GM12878 (cell line): ENCODE measurements at regions not wholly inside any gene's neighbourhood (a gene's known extent, or its start where the extent isn't known, plus 50 kb on each side); places are given as distances from the start of the nearest gene placed in this dataset.

ENCODE experiments used
- CREB1 ChIP-seq: IDR thresholded peaks from 2 replicates; pipeline ENCODE4 v1.6.1; 2012; ENCODE audit warnings: low read depth, mild to moderate bottlenecking, inconsistent platforms
- CTCF ChIP-seq, 3 experiments: IDR thresholded peaks in 2 of 3; conservative IDR thresholded peaks in 1 of 3; 2 replicates each; pipeline ENCODE4 v1.5.1; 2011; ENCODE audit warnings: low read depth in 3 of 3, low read length in 3 of 3, mild to moderate bottlenecking in 3 of 3, control low read depth in 2 of 3, moderate library complexity in 2 of 3, inconsistent platforms in 1 of 3, mixed read lengths in 1 of 3; ENCODE audit not compliant: control insufficient read depth in 2 of 3, insufficient read depth in 1 of 3; ENCODE audit errors: extremely low read depth in 1 of 3
- FOXM1 ChIP-seq: IDR thresholded peaks from 2 replicates; pipeline ENCODE4 v1.6.1; 2012; ENCODE audit warnings: low read depth, mild to moderate bottlenecking, inconsistent platforms, low read length, moderate library complexity
- MTA2 ChIP-seq: fragments of 450-650 bp; IDR thresholded peaks from 2 replicates; pipeline ENCODE4 v1.6.1; 2016; ENCODE audit warnings: low read depth, mild to moderate bottlenecking, moderate library complexity
- MTA3 ChIP-seq: IDR thresholded peaks from 2 replicates; pipeline ENCODE4 v1.6.1; 2012; ENCODE audit warnings: low read length, inconsistent platforms, borderline replicate concordance
- NFYA ChIP-seq: IDR thresholded peaks from 2 replicates; pipeline ENCODE4 v1.6.1; 2011; ENCODE audit warnings: low read depth, mild to moderate bottlenecking, low read length, improper control_type of control experiment, borderline replicate concordance
- POLR2A ChIP-seq: IDR thresholded peaks from 2 replicates; pipeline ENCODE4 v1.6.1; 2011; ENCODE audit warnings: low read depth, mild to moderate bottlenecking, low read length
- RFX5 ChIP-seq: IDR thresholded peaks from 2 replicates; pipeline ENCODE4 v1.6.1; 2011; ENCODE audit warnings: low read depth, low read length, improper control_type of control experiment
- STAT3 ChIP-seq: IDR thresholded peaks from 2 replicates; pipeline ENCODE4 v1.6.1; 2011; ENCODE audit warnings: low read depth, low read length, improper control_type of control experiment
- SUZ12 ChIP-seq: fragments of 200-600 bp; sonication (generic); IDR thresholded peaks from one replicate; pipeline ENCODE4 v1.6.1; 2018; ENCODE audit warnings: antibody characterized with exemption, mild to moderate bottlenecking; ENCODE audit not compliant: unreplicated experiment
- USF1 ChIP-seq: IDR thresholded peaks from 2 replicates; pipeline ENCODE4 v1.6.1; 2011; ENCODE audit warnings: borderline replicate concordance, low read depth, mild to moderate bottlenecking, moderate library complexity, mixed read lengths, low read length; ENCODE audit not compliant: insufficient read depth; ENCODE audit errors: extremely low read length
- ZBED1 ChIP-seq: IDR thresholded peaks from 2 replicates; pipeline ENCODE4 v1.6.1; 2016; ENCODE audit warnings: borderline replicate concordance
- ZBTB33 ChIP-seq: fragments of 450-650 bp; IDR thresholded peaks from 2 replicates; pipeline ENCODE4 v1.6.1; 2017; ENCODE audit warnings: mild to moderate bottlenecking

- TF ChIP-seq ZBTB33: no peak
- no peak for TF ChIP-seq CTCF (IDR thresholded peaks at IDR 0.05 in 2 of 3, conservative IDR thresholded peaks at IDR 0.05 in 1 of 3; ENCODE audit: control insufficient read depth in 2 of 3, extremely low read depth in 1 of 3, insufficient read depth in 1 of 3, low read depth in 3 of 3, low read length in 3 of 3)
- no peak for TF ChIP-seq CREB1
- TF ChIP-seq ZBED1: no peak
- no peak for TF ChIP-seq RFX5
- no peak for TF ChIP-seq MTA2
- no peak for TF ChIP-seq NFYA
- no peak for TF ChIP-seq POLR2A
- TF ChIP-seq MTA3: no peak
- TF ChIP-seq USF1: no peak
- no peak for TF ChIP-seq STAT3
- TF ChIP-seq FOXM1: no peak
- TF ChIP-seq SUZ12: no peak
Measured at GRCh38 chr14:105830171-105830570, 303.8 kb downstream of the TMEM121 start.
